ENCODE measurements at regions not wholly inside any gene's neighbourhood (a gene's known extent, or its start where the extent isn't known, plus 50 kb on each side); places are given as distances from the start of the nearest gene placed in this dataset.

GRCh38 chr13:63700350-63700749 is 2284.7 kb upstream of the PCDH20 start:
- WGBS, 4 donors, result 82 to 92% (median 86%) methylated on average over 2 to 3 of the region's 3 CpGs
- intact Hi-C loops (cut with DNase I), result no loop called here
- H3K4me1 ChIP-seq (replicated peaks in 1 of 2), result no peaks in the 10 kb centered on the region
- no peak overlapping the region for H3K27ac ChIP-seq
- DNase-seq, result no peak
- H3K27me3 ChIP-seq, result no peaks in the 10 kb centered on the region
- H3K36me3 ChIP-seq (replicated peaks in 1 of 2), result no peaks in the 10 kb centered on the region
- TF ChIP-seq CTCF (IDR thresholded peaks at IDR 0.05) (no peak), POLR2A (IDR thresholded peaks at IDR 0.05) (no peak)
- no peak overlapping the region for H3K4me3 ChIP-seq
- no peaks in the 10 kb centered on the region for H3K9me3 ChIP-seq (replicated peaks in 1 of 3)

GRCh38 chr13:63699948-63700347 is 2284.3 kb upstream of the PCDH20 start:
- intact Hi-C loops (cut with DNase I), result no loop called here
- peak in 1 of 7 donors; percentile 48 for DNase-seq

GRCh38 chr13:63696055-63696454 is 2280.4 kb upstream of the PCDH20 start:
- TF ChIP-seq CTCF (IDR thresholded peaks at IDR 0.05), result no peak
- TF ChIP-seq POLR2A (IDR thresholded peaks at IDR 0.05), result no peak
- H3K4me3 ChIP-seq, result no peak overlapping the region
- intact Hi-C loops (cut with DNase I), result no loop called here
- H3K27ac ChIP-seq, result no peak overlapping the region
- DNase-seq, result no peak
- H3K27me3 ChIP-seq, result no peaks in the 10 kb centered on the region
- peaks cover 0 to 5% (median 0%) of the 10 kb centered on the region in 3 donors for H3K9me3 ChIP-seq (replicated peaks in 1 of 3)
- no peaks in the 10 kb centered on the region for H3K4me1 ChIP-seq (replicated peaks in 1 of 2)
- no peaks in the 10 kb centered on the region for H3K36me3 ChIP-seq (replicated peaks in 1 of 2)

More at GRCh38 chr13:63699948-63700347, 2284.3 kb upstream of the PCDH20 start:
- WGBS, 4 donors, result 88 to 96% (median 92%) methylated on average over 5 of the region's 5 CpGs
- TF ChIP-seq CTCF (IDR thresholded peaks at IDR 0.05), result no peak
- no peak for TF ChIP-seq POLR2A (IDR thresholded peaks at IDR 0.05)
- Histone ChIP-seq H3K4me1 (replicated peaks in 1 of 2) (no peaks in the 10 kb centered on the region), H3K4me3 (no peak overlapping the region), H3K9me3 (replicated peaks in 1 of 3) (no peaks in the 10 kb centered on the region), H3K36me3 (replicated peaks in 1 of 2) (no peaks in the 10 kb centered on the region), H3K27ac (no peak overlapping the region), H3K27me3 (no peaks in the 10 kb centered on the region)

GRCh38 chr13:63693696-63694095 is 2278.0 kb upstream of the PCDH20 start:
- TF ChIP-seq POLR2A (IDR thresholded peaks at IDR 0.05), result no peak
- no peak for TF ChIP-seq CTCF (IDR thresholded peaks at IDR 0.05)
- H3K36me3 ChIP-seq (replicated peaks in 1 of 2), result no peaks in the 10 kb centered on the region
- H3K4me3 ChIP-seq, result no peak overlapping the region
- DNase-seq, result no peak
- H3K4me1 ChIP-seq (replicated peaks in 1 of 2), result no peaks in the 10 kb centered on the region
- no peaks in the 10 kb centered on the region for H3K27me3 ChIP-seq
- intact Hi-C loops (cut with DNase I), result no loop called here
- H3K27ac ChIP-seq, result no peak overlapping the region
- WGBS, 4 donors, result 91 to 96% (median 92%) methylated on average over 9 to 15 of the region's 15 CpGs
- peaks cover 0 to 5% (median 0%) of the 10 kb centered on the region in 3 donors for H3K9me3 ChIP-seq (replicated peaks in 1 of 3)
